ENCODE measurements at regions not wholly inside any gene's neighbourhood (a gene's known extent, or its start where the extent isn't known, plus 50 kb on each side); places are given as distances from the start of the nearest gene placed in this dataset.

GRCh38 chr13:109521719-109522118 is 264.7 kb downstream of the IRS2 start:
- H3K36me3 Mint-ChIP-seq: no peaks in the 10 kb centered on the region
- CTCF ChIA-PET (ENCODE audit: partially characterized antibody): no interaction called here
- H3K4me3 ChIP-seq (ENCODE audit: low read length in 2 of 2): no peak overlapping the region
- no peaks in the 10 kb centered on the region for H3K36me3 ChIP-seq (ENCODE audit: insufficient read depth, low read length)
- no peak overlapping the region for H3K4me3 Mint-ChIP-seq
- no peaks in the 10 kb centered on the region for H3K9me3 Mint-ChIP-seq
- POLR2A ChIA-PET (ENCODE audit: partially characterized antibody): no interaction called here
- peaks cover 3 to 4% of the 10 kb centered on the region in 2 donors for H3K27me3 Mint-ChIP-seq
- no peaks in the 10 kb centered on the region for H3K27me3 ChIP-seq (ENCODE audit: insufficient read depth, low read length)
- no peaks in the 10 kb centered on the region for H3K4me1 ChIP-seq (ENCODE audit: insufficient read depth, low read length)
- no peak overlapping the region for H3K27ac Mint-ChIP-seq
- H3K4me1 Mint-ChIP-seq: no peaks in the 10 kb centered on the region
- intact Hi-C loops (cut with micrococcal nuclease): no loop called here
- DNase-seq: no peak
- H3K27ac ChIP-seq (ENCODE audit: low read depth, low read length): no peak overlapping the region
- H3K9me3 ChIP-seq (ENCODE audit: control insufficient read depth in 1 of 2, low read length in 2 of 2): no peaks in the 10 kb centered on the region

- CTCF ChIA-PET (ENCODE audit: partially characterized antibody): no interaction called here
- Histone ChIP-seq H3K36me3 (ENCODE audit: insufficient read depth, low read length) (no peaks in the 10 kb centered on the region), H3K4me1 (ENCODE audit: insufficient read depth, low read length) (no peaks in the 10 kb centered on the region), H3K4me3 (ENCODE audit: low read length in 2 of 2) (no peak overlapping the region), H3K9me3 (ENCODE audit: control insufficient read depth in 1 of 2, low read length in 2 of 2) (no peaks in the 10 kb centered on the region), H3K27ac (ENCODE audit: low read depth, low read length) (no peak overlapping the region), H3K27me3 (ENCODE audit: insufficient read depth, low read length) (no peaks in the 10 kb centered on the region)
- DNase-seq: no peak
- POLR2A ChIA-PET (ENCODE audit: partially characterized antibody): no interaction called here
- Mint-ChIP-seq H3K9me3 (no peaks in the 10 kb centered on the region), H3K27ac (no peak overlapping the region), H3K27me3 (peaks cover 1% of the 10 kb centered on the region in 2 donors), H3K4me1 (peaks cover 0 to 2% (median 0%) of the 10 kb centered on the region in 4 donors), H3K36me3 (no peaks in the 10 kb centered on the region), H3K4me3 (no peak overlapping the region)
- intact Hi-C loops (cut with micrococcal nuclease): no loop called here
Measured at GRCh38 chr13:109517517-109517916, 268.9 kb downstream of the IRS2 start.

GRCh38 chr13:109516186-109516585 is 270.2 kb downstream of the IRS2 start:
- no peak overlapping the region for H3K27ac Mint-ChIP-seq

GRCh38 chr13:109510013-109510412 is 276.4 kb downstream of the IRS2 start:
- Mint-ChIP-seq H3K27ac (no peak overlapping the region), H3K27me3 (peaks cover 7 to 15% of the 10 kb centered on the region in 2 donors)
- DNase-seq: no peak

More at GRCh38 chr13:109516186-109516585, 270.2 kb downstream of the IRS2 start:
- Mint-ChIP-seq H3K4me1 (peaks cover 0 to 3% (median 1%) of the 10 kb centered on the region in 4 donors), H3K36me3 (no peaks in the 10 kb centered on the region), H3K9me3 (no peaks in the 10 kb centered on the region), H3K27me3 (peaks cover 3 to 4% of the 10 kb centered on the region in 2 donors), H3K4me3 (no peak overlapping the region)
- H3K27me3 ChIP-seq (ENCODE audit: insufficient read depth, low read length): no peaks in the 10 kb centered on the region
- H3K4me1 ChIP-seq (ENCODE audit: insufficient read depth, low read length): no peaks in the 10 kb centered on the region
- intact Hi-C loops (cut with micrococcal nuclease): no loop called here
- no peaks in the 10 kb centered on the region for H3K9me3 ChIP-seq (ENCODE audit: control insufficient read depth in 1 of 2, low read length in 2 of 2)
- H3K27ac ChIP-seq (ENCODE audit: low read depth, low read length): no peak overlapping the region
- ChIA-PET POLR2A (ENCODE audit: partially characterized antibody) (no interaction called here), CTCF (ENCODE audit: partially characterized antibody) (no interaction called here)
- no peak for DNase-seq
- no peaks in the 10 kb centered on the region for H3K36me3 ChIP-seq (ENCODE audit: insufficient read depth, low read length)
- no peak overlapping the region for H3K4me3 ChIP-seq (ENCODE audit: low read length in 2 of 2)

GRCh38 chr13:109509154-109509900 is 277.1 kb downstream of the IRS2 start:
- Mint-ChIP-seq H3K27me3 (peaks cover 7 to 15% of the 10 kb centered on the region in 2 donors), H3K9me3 (peaks cover 0 to 5% (median 3%) of the 10 kb centered on the region in 8 donors), H3K4me1 (peaks cover 0 to 3% (median 1%) of the 10 kb centered on the region in 4 donors), H3K4me3 (no peak overlapping the region), H3K27ac (no peak overlapping the region), H3K36me3 (no peaks in the 10 kb centered on the region)
- no peak overlapping the region for H3K27ac ChIP-seq (ENCODE audit: low read depth, low read length)
- POLR2A ChIA-PET (ENCODE audit: partially characterized antibody): no interaction called here
- H3K36me3 ChIP-seq (ENCODE audit: insufficient read depth, low read length): no peaks in the 10 kb centered on the region
- no peaks in the 10 kb centered on the region for H3K9me3 ChIP-seq (ENCODE audit: control insufficient read depth in 1 of 2, low read length in 2 of 2)
- no peak overlapping the region for H3K4me3 ChIP-seq (ENCODE audit: low read length in 2 of 2)
- H3K27me3 ChIP-seq (ENCODE audit: insufficient read depth, low read length): no peaks in the 10 kb centered on the region
- no peak for DNase-seq
- CTCF ChIA-PET (ENCODE audit: partially characterized antibody): no interaction called here
- H3K4me1 ChIP-seq (ENCODE audit: insufficient read depth, low read length): no peaks in the 10 kb centered on the region
- intact Hi-C loops (cut with micrococcal nuclease): no loop called here

More at GRCh38 chr13:109510013-109510412, 276.4 kb downstream of the IRS2 start:
- Mint-ChIP-seq H3K9me3 (peaks cover 0 to 5% (median 3%) of the 10 kb centered on the region in 8 donors), H3K4me1 (peaks cover 0 to 3% (median 1%) of the 10 kb centered on the region in 4 donors), H3K4me3 (no peak overlapping the region), H3K36me3 (no peaks in the 10 kb centered on the region)
- H3K27me3 ChIP-seq (ENCODE audit: insufficient read depth, low read length): no peaks in the 10 kb centered on the region
- H3K36me3 ChIP-seq (ENCODE audit: insufficient read depth, low read length): no peaks in the 10 kb centered on the region
- intact Hi-C loops (cut with micrococcal nuclease): no loop called here
- no peaks in the 10 kb centered on the region for H3K4me1 ChIP-seq (ENCODE audit: insufficient read depth, low read length)
- CTCF ChIA-PET (ENCODE audit: partially characterized antibody): no interaction called here
- no peak overlapping the region for H3K4me3 ChIP-seq (ENCODE audit: low read length in 2 of 2)
- no peaks in the 10 kb centered on the region for H3K9me3 ChIP-seq (ENCODE audit: control insufficient read depth in 1 of 2, low read length in 2 of 2)
- POLR2A ChIA-PET (ENCODE audit: partially characterized antibody): no interaction called here
- H3K27ac ChIP-seq (ENCODE audit: low read depth, low read length): no peak overlapping the region

- intact Hi-C loops (cut with micrococcal nuclease): no loop called here
- DNase-seq: no peak
- Mint-ChIP-seq H3K4me3 (no peak overlapping the region), H3K27ac (peak overlapping the region in 2 of 7 donors; percentile 34 to 62), H3K9me3 (peaks cover 0 to 12% (median 2%) of the 10 kb centered on the region in 8 donors), H3K27me3 (peaks cover 2% of the 10 kb centered on the region in 2 donors), H3K36me3 (no peaks in the 10 kb centered on the region), H3K4me1 (peaks cover 0 to 1% (median 0%) of the 10 kb centered on the region in 4 donors)
- Histone ChIP-seq H3K27ac (ENCODE audit: low read depth, low read length) (no peak overlapping the region), H3K9me3 (ENCODE audit: control insufficient read depth in 1 of 2, low read length in 2 of 2) (no peaks in the 10 kb centered on the region), H3K4me3 (ENCODE audit: low read length in 2 of 2) (no peak overlapping the region), H3K4me1 (ENCODE audit: insufficient read depth, low read length) (no peaks in the 10 kb centered on the region), H3K36me3 (ENCODE audit: insufficient read depth, low read length) (no peaks in the 10 kb centered on the region), H3K27me3 (ENCODE audit: insufficient read depth, low read length) (no peaks in the 10 kb centered on the region)
- ChIA-PET POLR2A (ENCODE audit: partially characterized antibody) (no interaction called here), CTCF (ENCODE audit: partially characterized antibody) (no interaction called here)
Measured at GRCh38 chr13:109500146-109500773, 286.1 kb downstream of the IRS2 start.

GRCh38 chr13:109497917-109498316 is 288.5 kb downstream of the IRS2 start:
- no peak overlapping the region for H3K4me3 ChIP-seq (ENCODE audit: low read length in 2 of 2)
- no peak overlapping the region for H3K4me3 Mint-ChIP-seq
- peaks cover 0 to 4% (median 0%) of the 10 kb centered on the region in 8 donors for H3K9me3 Mint-ChIP-seq
- H3K36me3 Mint-ChIP-seq: no peaks in the 10 kb centered on the region
- H3K27me3 Mint-ChIP-seq: peaks cover 2% of the 10 kb centered on the region in 2 donors
- H3K27ac ChIP-seq (ENCODE audit: low read depth, low read length): no peak overlapping the region
- DNase-seq: no peak
- peaks cover 0 to 1% (median 0%) of the 10 kb centered on the region in 4 donors for H3K4me1 Mint-ChIP-seq
- no peaks in the 10 kb centered on the region for H3K4me1 ChIP-seq (ENCODE audit: insufficient read depth, low read length)
- intact Hi-C loops (cut with micrococcal nuclease): no loop called here
- no peak overlapping the region for H3K27ac Mint-ChIP-seq
- POLR2A ChIA-PET (ENCODE audit: partially characterized antibody): no interaction called here
- no peaks in the 10 kb centered on the region for H3K9me3 ChIP-seq (ENCODE audit: control insufficient read depth in 1 of 2, low read length in 2 of 2)
- CTCF ChIA-PET (ENCODE audit: partially characterized antibody): no interaction called here
- H3K36me3 ChIP-seq (ENCODE audit: insufficient read depth, low read length): no peaks in the 10 kb centered on the region
- no peaks in the 10 kb centered on the region for H3K27me3 ChIP-seq (ENCODE audit: insufficient read depth, low read length)

All from CD4-positive, alpha-beta memory T cell (primary cell).